ENCODE measurements at regions not wholly inside any gene's neighbourhood (a gene's known extent, or its start where the extent isn't known, plus 50 kb on each side); places are given as distances from the start of the nearest gene placed in this dataset.

DNA sequence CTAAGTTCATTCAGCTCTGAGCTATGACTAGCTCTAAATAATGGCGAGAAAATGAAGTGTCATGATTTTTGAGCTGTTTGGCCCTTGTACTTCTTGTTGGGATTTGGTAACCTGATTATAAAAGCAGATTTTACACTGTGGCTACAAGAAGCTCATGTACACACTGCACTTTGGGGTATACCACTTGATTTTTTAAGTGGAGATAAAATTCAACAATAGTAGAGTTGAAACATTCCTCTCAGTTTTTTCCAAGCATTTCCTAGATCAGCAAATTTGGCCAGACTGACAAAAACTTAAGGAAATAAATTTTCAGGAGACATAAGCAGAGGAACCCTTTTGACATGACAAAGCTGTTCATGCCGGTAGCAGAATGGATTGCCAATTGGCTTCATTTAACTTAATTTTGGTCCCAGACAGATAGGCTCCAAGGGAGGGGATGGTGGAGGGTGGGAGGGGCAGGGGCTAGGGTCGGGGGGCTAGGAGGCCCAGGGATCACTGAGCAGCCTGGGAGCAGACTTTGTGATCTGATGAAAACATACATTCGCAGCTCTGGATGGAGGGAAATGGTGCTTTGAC is 575.9 kb downstream of the METTL15 start:
- ATAC-seq (ENCODE audit: low read depth): no peak
- no peaks in the 10 kb centered on the region for H3K9me3 ChIP-seq (ENCODE audit: severe bottlenecking)
- no peak for DNase-seq (ENCODE audit: low spot score)
- no peak overlapping the region for H3K27ac ChIP-seq (ENCODE audit: poor library complexity, severe bottlenecking)
- no peaks in the 10 kb centered on the region for H3K36me3 ChIP-seq (ENCODE audit: low read depth)
- no peaks in the 10 kb centered on the region for H3K27me3 ChIP-seq (ENCODE audit: insufficient read depth, poor library complexity, severe bottlenecking)
- no peaks in the 10 kb centered on the region for H3K4me1 ChIP-seq (ENCODE audit: insufficient read depth, poor library complexity, severe bottlenecking)
- H3K4me3 ChIP-seq (ENCODE audit: severe bottlenecking): no peak overlapping the region
- TF ChIP-seq CTCF (IDR thresholded peaks at IDR 0.05; ENCODE audit: poor library complexity, severe bottlenecking): no peak

DNA sequence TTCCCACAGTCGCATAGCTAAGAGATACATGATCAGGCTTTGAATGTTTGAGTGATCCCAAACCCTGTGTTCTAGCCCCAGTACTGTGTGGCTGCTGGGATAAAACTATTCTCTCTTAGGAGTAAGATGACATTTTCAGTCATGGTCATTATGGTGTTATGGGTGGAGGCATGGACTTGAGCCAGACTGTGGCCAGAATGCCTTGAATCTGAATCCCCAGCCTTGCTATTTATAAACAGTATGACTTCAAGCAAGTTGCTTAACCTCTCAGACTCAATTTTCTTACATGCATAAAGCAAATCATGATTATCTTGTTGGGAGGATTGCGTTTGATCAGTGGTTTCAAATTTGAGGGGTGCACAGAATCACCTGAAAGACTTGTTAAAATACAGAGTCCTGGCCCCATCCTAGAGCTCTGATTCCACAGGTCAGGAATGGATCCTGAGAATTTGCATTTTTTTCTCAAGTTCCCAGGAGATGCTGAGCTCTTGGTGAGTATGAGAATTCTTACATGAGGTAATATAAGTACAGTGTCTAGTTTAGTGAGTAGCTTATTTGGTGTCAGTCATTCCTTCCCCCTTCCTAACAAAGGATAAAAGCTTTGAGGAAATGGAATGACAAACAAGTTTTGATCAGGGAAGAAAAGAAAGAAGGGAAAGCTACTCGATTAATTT is 571.7 kb downstream of the METTL15 start:
- ATAC-seq (ENCODE audit: low read depth): no peak
- Histone ChIP-seq H3K9me3 (ENCODE audit: severe bottlenecking) (no peaks in the 10 kb centered on the region), H3K27ac (ENCODE audit: poor library complexity, severe bottlenecking) (no peak overlapping the region), H3K4me1 (ENCODE audit: insufficient read depth, poor library complexity, severe bottlenecking) (no peaks in the 10 kb centered on the region), H3K36me3 (ENCODE audit: low read depth) (no peaks in the 10 kb centered on the region), H3K4me3 (ENCODE audit: severe bottlenecking) (no peak overlapping the region), H3K27me3 (ENCODE audit: insufficient read depth, poor library complexity, severe bottlenecking) (no peaks in the 10 kb centered on the region)
- DNase-seq (ENCODE audit: low spot score): no peak
- no peak for TF ChIP-seq CTCF (IDR thresholded peaks at IDR 0.05; ENCODE audit: poor library complexity, severe bottlenecking)

DNA sequence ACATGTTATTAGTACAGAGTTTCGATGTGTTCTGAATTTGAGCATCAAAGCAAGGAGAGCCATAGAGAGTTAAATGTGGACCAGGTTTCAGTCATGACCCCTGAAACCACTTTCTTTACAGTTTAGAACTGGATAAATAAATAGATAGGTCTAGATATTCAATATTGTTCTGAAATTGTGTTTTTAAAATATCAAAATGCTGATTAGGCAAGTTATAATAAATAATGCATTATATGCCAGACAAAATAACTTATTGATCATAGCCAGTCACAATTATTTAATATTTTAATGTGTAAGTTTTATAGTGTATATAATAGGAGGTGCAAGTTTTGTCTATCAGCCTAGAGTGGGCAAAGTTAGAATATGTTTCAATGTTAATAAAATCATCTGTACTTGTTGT is 569.5 kb downstream of the METTL15 start:
- no peak for DNase-seq (ENCODE audit: low spot score)
- no peak for ATAC-seq (ENCODE audit: low read depth)
- no peaks in the 10 kb centered on the region for H3K36me3 ChIP-seq (ENCODE audit: low read depth)
- H3K27me3 ChIP-seq (ENCODE audit: insufficient read depth, poor library complexity, severe bottlenecking): no peaks in the 10 kb centered on the region
- H3K4me1 ChIP-seq (ENCODE audit: insufficient read depth, poor library complexity, severe bottlenecking): peaks cover 15% of the 10 kb centered on the region
- no peak overlapping the region for H3K4me3 ChIP-seq (ENCODE audit: severe bottlenecking)
- no peak overlapping the region for H3K27ac ChIP-seq (ENCODE audit: poor library complexity, severe bottlenecking)
- TF ChIP-seq CTCF (IDR thresholded peaks at IDR 0.05; ENCODE audit: poor library complexity, severe bottlenecking): no peak
- H3K9me3 ChIP-seq (ENCODE audit: severe bottlenecking): no peaks in the 10 kb centered on the region

DNA sequence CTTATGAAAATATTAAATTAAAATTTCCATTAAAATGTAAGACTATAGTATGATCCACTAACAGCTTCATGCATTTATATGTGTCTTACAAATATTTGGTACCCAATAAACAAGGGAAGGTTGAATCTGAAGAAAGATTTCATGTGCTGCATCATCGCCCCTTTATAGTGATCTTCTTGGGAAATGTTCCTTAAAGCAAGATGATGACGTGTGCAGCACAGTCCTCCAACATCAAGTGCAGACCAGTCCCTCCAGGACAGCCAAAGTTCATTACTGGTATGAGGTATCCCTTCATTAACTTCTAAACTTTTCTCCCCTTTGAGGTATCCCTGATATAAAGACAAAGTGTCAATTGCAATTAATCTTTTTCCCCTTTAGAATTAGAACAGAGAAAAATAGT is 567.0 kb downstream of the METTL15 start:
- Histone ChIP-seq H3K9me3 (ENCODE audit: severe bottlenecking) (no peaks in the 10 kb centered on the region), H3K4me1 (ENCODE audit: insufficient read depth, poor library complexity, severe bottlenecking) (peaks cover 15% of the 10 kb centered on the region), H3K27me3 (ENCODE audit: insufficient read depth, poor library complexity, severe bottlenecking) (no peaks in the 10 kb centered on the region), H3K27ac (ENCODE audit: poor library complexity, severe bottlenecking) (no peak overlapping the region), H3K36me3 (ENCODE audit: low read depth) (no peaks in the 10 kb centered on the region), H3K4me3 (ENCODE audit: severe bottlenecking) (no peak overlapping the region)
- DNase-seq (ENCODE audit: low spot score): no peak
- TF ChIP-seq CTCF (IDR thresholded peaks at IDR 0.05; ENCODE audit: poor library complexity, severe bottlenecking): no peak
- no peak for ATAC-seq (ENCODE audit: low read depth)

Measured in RWPE2 (cell line).